IMR-90 (cell line): ENCODE measurements at regions not wholly inside any gene's neighbourhood (a gene's known extent, or its start where the extent isn't known, plus 50 kb on each side); places are given as distances from the start of the nearest gene placed in this dataset.

ENCODE experiments used
- ATAC-seq: fragments of 200-7000 bp; cut with Tn5 transposase; 2 replicates; pipeline ENCODE4 v1.9.1; 2020; ENCODE audit warnings: low read depth, mild to moderate bottlenecking, moderate library complexity
- BruUV-seq: library from RNA; stranded (reverse); fragments of 400-500 nt; replicated peaks from 2 replicates; lab custom pipeline; 2021; lab: Mats Ljungman, UMichigan
- CTCF ChIA-PET: fragments of 300-600 bp; formaldehyde crosslinking; extraction: SDS; loops from one replicate; lab custom pipeline; 2021; ENCODE audit warnings: antibody characterized with exemption; lab: Yijun Ruan, JAX
- POLR2A ChIA-PET: fragments of 300-600 bp; sonication (Branson Sonifier 250); formaldehyde crosslinking; loops from one replicate; lab custom pipeline; 2022; ENCODE audit warnings: antibody characterized with exemption; ENCODE audit not compliant: unreplicated experiment; lab: Charles Lee
- DNase-seq: peaks from one replicate; pipeline ENCODE4 v3.0.0; 2013
- H2AFZ ChIP-seq: replicated peaks from 2 replicates; pipeline ENCODE3; 2013; ENCODE audit warnings: low read length, mild to moderate bottlenecking; ENCODE audit not compliant: poor library complexity
- H2AK5ac ChIP-seq: 2 replicates; pipeline ENCODE4 v1.6.1; 2013; ENCODE audit warnings: low read depth, low read length, inconsistent platforms
- H2AK9ac ChIP-seq: replicated peaks from 2 replicates; pipeline ENCODE3; 2013; ENCODE audit warnings: mild to moderate bottlenecking, low read depth, low read length, moderate library complexity; ENCODE audit not compliant: poor library complexity
- H2BK120ac ChIP-seq: 2 replicates; pipeline ENCODE4 v1.6.1; 2013; ENCODE audit warnings: low read depth, low read length, inconsistent platforms
- H2BK15ac ChIP-seq: 3 replicates; pipeline ENCODE4 v1.6.1; 2013; ENCODE audit warnings: low read depth, low read length, inconsistent platforms
- H2BK20ac ChIP-seq: 2 replicates; pipeline ENCODE4 v1.6.1; 2013; ENCODE audit warnings: low read depth, mild to moderate bottlenecking, inconsistent platforms, low read length, moderate library complexity
- H2BK5ac ChIP-seq: 2 replicates; pipeline ENCODE4 v1.6.1; 2013; ENCODE audit warnings: mild to moderate bottlenecking, low read depth, low read length, inconsistent platforms; ENCODE audit not compliant: poor library complexity, severe bottlenecking
- H3K14ac ChIP-seq: replicated peaks from 2 replicates; pipeline ENCODE4 v1.6.1; 2013; ENCODE audit warnings: low read depth, low read length, inconsistent platforms
- H3K18ac ChIP-seq: 2 replicates; pipeline ENCODE4 v1.6.1; 2013; ENCODE audit warnings: low read depth, low read length, control low read depth
- H3K23ac ChIP-seq: 2 replicates; pipeline ENCODE4 v1.6.1; 2013; ENCODE audit warnings: low read depth, low read length, inconsistent platforms
- H3K27ac ChIP-seq: 2 replicates; pipeline ENCODE4 v1.5.1; 2013; ENCODE audit warnings: mild to moderate bottlenecking, control low read depth, low read length; ENCODE audit not compliant: insufficient read depth
- H3K27me3 ChIP-seq: 2 replicates; pipeline ENCODE4 v1.6.1; 2013; ENCODE audit warnings: low read length; ENCODE audit not compliant: control insufficient read depth, insufficient read depth
- H3K36me3 ChIP-seq: 2 replicates; pipeline ENCODE4 v1.6.1; 2013; ENCODE audit warnings: low read length, mixed read lengths; ENCODE audit not compliant: control insufficient read depth, insufficient read depth
- H3K4ac ChIP-seq: 2 replicates; pipeline ENCODE4 v1.6.1; 2013; ENCODE audit warnings: low read depth, low read length, inconsistent platforms
- H3K4me1 ChIP-seq: 2 replicates; pipeline ENCODE4 v1.6.1; 2013; ENCODE audit warnings: low read length, mixed read lengths; ENCODE audit not compliant: control insufficient read depth, insufficient read depth
- H3K4me2 ChIP-seq: 2 replicates; pipeline ENCODE4 v1.6.1; 2013; ENCODE audit warnings: low read depth, mild to moderate bottlenecking, control low read depth, low read length, moderate library complexity
- H3K4me3 ChIP-seq: 2 replicates; pipeline ENCODE4 v1.5.1; 2013; ENCODE audit warnings: low read depth, mild to moderate bottlenecking, control low read depth, low read length, moderate library complexity; ENCODE audit not compliant: insufficient read depth
- H3K56ac ChIP-seq: 2 replicates; pipeline ENCODE4 v1.6.1; 2013; ENCODE audit warnings: low read length, inconsistent platforms; ENCODE audit not compliant: insufficient read depth; ENCODE audit errors: extremely low read depth
- H3K79me1 ChIP-seq, 2 experiments: 2 replicates each; pipeline ENCODE4 v1.6.1; 2013; ENCODE audit warnings: low read length in 2 of 2, inconsistent platforms in 1 of 2, low read depth in 1 of 2
- H3K9ac ChIP-seq: 2 replicates; pipeline ENCODE4 v1.6.1; 2013; ENCODE audit warnings: low read depth, low read length, control low read depth
- H3K9me1 ChIP-seq: 2 replicates; pipeline ENCODE4 v1.6.1; 2013; ENCODE audit warnings: low read length, inconsistent platforms; ENCODE audit not compliant: insufficient read depth
- H3K9me3 ChIP-seq: 2 replicates; pipeline ENCODE4 v1.6.1; 2013; ENCODE audit warnings: low read length; ENCODE audit not compliant: control insufficient read depth, insufficient read depth
- H4K20me1 ChIP-seq: 2 replicates; pipeline ENCODE4 v1.6.1; 2013; ENCODE audit warnings: low read length, inconsistent platforms; ENCODE audit not compliant: insufficient read depth
- H4K5ac ChIP-seq: 2 replicates; pipeline ENCODE4 v1.6.1; 2013; ENCODE audit warnings: mild to moderate bottlenecking, low read depth, low read length, control low read depth
- H4K8ac ChIP-seq, 2 experiments: 2 replicates each; pipeline ENCODE4 v1.6.1; 2013; ENCODE audit warnings: low read depth in 2 of 2, low read length in 2 of 2, control low read depth in 1 of 2, inconsistent platforms in 1 of 2
- H4K91ac ChIP-seq: 2 replicates; pipeline ENCODE4 v1.6.1; 2013; ENCODE audit warnings: low read depth, low read length, inconsistent platforms; ENCODE audit not compliant: insufficient read depth
- ELK1 ChIP-seq: fragments of 150-350 bp; IDR thresholded peaks from 2 replicates; pipeline ENCODE4 v1.6.1; 2016; ENCODE audit warnings: low read depth, mild to moderate bottlenecking, low read length, moderate library complexity, borderline replicate concordance
- FOS ChIP-seq: fragments of 150-350 bp; IDR thresholded peaks from 2 replicates; pipeline ENCODE4 v1.6.1; 2016; ENCODE audit warnings: low read depth, low read length
- MAFK ChIP-seq: IDR thresholded peaks from 2 replicates; pipeline ENCODE4 v1.6.1; 2012; ENCODE audit warnings: low read depth, low read length, improper control_type of control experiment
- RAD21 ChIP-seq: IDR thresholded peaks from 2 replicates; pipeline ENCODE4 v1.6.1; 2012; ENCODE audit warnings: low read length, improper control_type of control experiment
- RFX5 ChIP-seq: IDR thresholded peaks from 2 replicates; pipeline ENCODE4 v1.8.0; 2012; ENCODE audit warnings: low read depth, mild to moderate bottlenecking, low read length, moderate library complexity
- SMC3 ChIP-seq: fragments of 150-350 bp; IDR thresholded peaks from 2 replicates; pipeline ENCODE4 v1.6.1; 2016; ENCODE audit warnings: low read depth, mild to moderate bottlenecking, antibody characterized with exemption, low read length, moderate library complexity
- WGBS, 2 experiments: methylation state at CpG; one replicate each; pipeline versions ENCODE4 v1.1.5 to v1.1.7; 2013; ENCODE audit warnings: missing lambda C conversion rate in 2 of 2; ENCODE audit not compliant: insufficient read length in 1 of 2; ENCODE audit errors: extremely low coverage in 2 of 2; 5-methylcytosine and 5-hydroxymethylcytosine counted together
- dilution Hi-C: fragments of 300-500 bp; cut with HindIII; formaldehyde crosslinking; loops from one replicate; pipeline ENCODE4 v1.14.3; 2018; ENCODE audit warnings: low sequenced_read_pairs; ENCODE audit not compliant: unreplicated experiment
- in situ Hi-C: fragments of 300-500 bp; cut with MboI; formaldehyde crosslinking; loops from 3 replicates; pipeline ENCODE4 v1.14.3; 2019; ENCODE audit warnings: low sequenced_read_pairs, inconsistent platforms, mixed read lengths
- intact Hi-C: fragments of 100-400 bp; cut with micrococcal nuclease; formaldehyde crosslinking; loops from 2 replicates; pipeline ENCODE4 v1.10.0; 2022

- no peak overlapping the region for H3K18ac ChIP-seq
- no CpG with 5 or more reads among the region's 1 CpG for WGBS, 2 experiments
- H2BK15ac ChIP-seq: no peak overlapping the region
- H4K8ac ChIP-seq: no peak overlapping the region
- dilution Hi-C loops (no loop called here), in situ Hi-C loops (no loop called here), intact Hi-C loops (no loop called here)
- H3K23ac ChIP-seq: no peak overlapping the region
- H3K9me1 ChIP-seq: no peaks in the 10 kb centered on the region
- no peak overlapping the region for H2AK9ac ChIP-seq
- no peak overlapping the region for H2BK5ac ChIP-seq
- H3K27ac ChIP-seq: no peak overlapping the region
- H3K4me1 ChIP-seq: no peaks in the 10 kb centered on the region
- H2AFZ ChIP-seq: no peak overlapping the region
- ChIA-PET CTCF (no interaction called here), POLR2A (no interaction called here)
- H3K36me3 ChIP-seq: no peaks in the 10 kb centered on the region
- H3K4me3 ChIP-seq: no peak overlapping the region
- no peak overlapping the region for H4K5ac ChIP-seq
- DNase-seq (no peak), ATAC-seq (no peak)
- H3K27me3 ChIP-seq: no peaks in the 10 kb centered on the region
- no peak overlapping the region for H2BK120ac ChIP-seq
- H3K14ac ChIP-seq: no peak overlapping the region
- no peak overlapping the region for H4K91ac ChIP-seq
- H2BK20ac ChIP-seq: no peak overlapping the region
- H3K9me3 ChIP-seq: no peaks in the 10 kb centered on the region
- TF ChIP-seq ELK1: no peak
- TF ChIP-seq RFX5: no peak
- no peak for TF ChIP-seq FOS
- no peak for TF ChIP-seq RAD21
- TF ChIP-seq SMC3: no peak
- TF ChIP-seq MAFK: no peak
- H4K20me1 ChIP-seq: no peaks in the 10 kb centered on the region
- H3K79me1 ChIP-seq: no peaks in the 10 kb centered on the region
- H3K4ac ChIP-seq: no peak overlapping the region
- H3K9ac ChIP-seq: no peak overlapping the region
- BruUV-seq: no TSS peak
- H3K56ac ChIP-seq: no peak overlapping the region
- no peak overlapping the region for H2AK5ac ChIP-seq
- H3K4me2 ChIP-seq: no peak overlapping the region
Measured at GRCh38 chr1:106817575-106817974, 238.9 kb upstream of the PRMT6 start.
